ENCODE measurements at regions not wholly inside any gene's neighbourhood (a gene's known extent, or its start where the extent isn't known, plus 50 kb on each side); places are given as distances from the start of the nearest gene placed in this dataset.

DNA sequence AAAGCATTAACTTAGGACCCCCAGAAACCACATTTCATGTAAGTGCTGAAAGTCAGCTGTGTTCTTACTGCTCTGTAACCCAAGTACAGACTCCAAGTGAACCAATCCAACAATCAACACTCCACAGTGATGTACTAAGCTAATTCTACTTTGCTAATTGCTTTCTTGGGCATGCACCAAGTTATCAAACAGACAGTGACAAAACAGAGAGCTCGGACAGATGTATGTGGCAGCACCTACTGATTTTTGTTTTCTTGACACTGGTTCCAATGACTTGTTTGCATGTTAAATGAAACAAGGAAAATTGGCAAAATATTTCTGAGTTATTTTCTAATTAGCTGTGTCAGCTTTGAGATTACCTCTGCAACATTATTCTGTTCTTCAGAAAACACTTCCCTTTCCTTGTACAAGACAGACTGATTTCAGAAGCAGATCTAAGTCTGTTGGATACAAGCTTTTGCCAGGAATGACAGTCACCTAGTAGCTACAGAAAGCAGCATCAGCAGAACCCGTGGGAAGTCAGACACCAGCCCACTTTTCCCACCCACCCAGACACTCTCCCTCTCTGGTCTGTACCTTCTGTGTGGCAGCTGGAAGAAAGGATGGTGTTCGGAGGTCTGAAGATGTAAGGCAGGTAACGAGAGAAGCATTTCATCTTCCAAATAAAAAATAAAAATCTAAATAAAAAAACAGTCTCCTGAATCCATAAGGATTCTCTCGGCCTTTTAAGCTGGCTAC lies 176.7 kb upstream of the PPP2R2B start:
- no peak overlapping the region for H3K27ac Mint-ChIP-seq
- TF ChIP-seq, protein P1, sequence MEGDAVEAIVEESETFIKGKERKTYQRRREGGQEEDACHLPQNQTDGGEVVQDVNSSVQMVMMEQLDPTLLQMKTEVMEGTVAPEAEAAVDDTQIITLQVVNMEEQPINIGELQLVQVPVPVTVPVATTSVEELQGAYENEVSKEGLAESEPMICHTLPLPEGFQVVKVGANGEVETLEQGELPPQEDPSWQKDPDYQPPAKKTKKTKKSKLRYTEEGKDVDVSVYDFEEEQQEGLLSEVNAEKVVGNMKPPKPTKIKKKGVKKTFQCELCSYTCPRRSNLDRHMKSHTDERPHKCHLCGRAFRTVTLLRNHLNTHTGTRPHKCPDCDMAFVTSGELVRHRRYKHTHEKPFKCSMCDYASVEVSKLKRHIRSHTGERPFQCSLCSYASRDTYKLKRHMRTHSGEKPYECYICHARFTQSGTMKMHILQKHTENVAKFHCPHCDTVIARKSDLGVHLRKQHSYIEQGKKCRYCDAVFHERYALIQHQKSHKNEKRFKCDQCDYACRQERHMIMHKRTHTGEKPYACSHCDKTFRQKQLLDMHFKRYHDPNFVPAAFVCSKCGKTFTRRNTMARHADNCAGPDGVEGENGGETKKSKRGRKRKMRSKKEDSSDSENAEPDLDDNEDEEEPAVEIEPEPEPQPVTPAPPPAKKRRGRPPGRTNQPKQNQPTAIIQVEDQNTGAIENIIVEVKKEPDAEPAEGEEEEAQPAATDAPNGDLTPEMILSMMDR (conservative IDR thresholded peaks at IDR 0.05): no peak
- no peaks in the 10 kb centered on the region for H3K9me3 Mint-ChIP-seq
- H3K4me3 Mint-ChIP-seq: peak overlapping the region; percentile 57
- peaks cover 11% of the 10 kb centered on the region for H3K4me1 Mint-ChIP-seq (ENCODE audit: unreplicated experiment)
- no peak for DNase-seq (ENCODE audit: extremely low spot score, unreplicated experiment)
- H3K27me3 Mint-ChIP-seq: peaks cover 13% of the 10 kb centered on the region
- H3K36me3 Mint-ChIP-seq: no peaks in the 10 kb centered on the region

DNA sequence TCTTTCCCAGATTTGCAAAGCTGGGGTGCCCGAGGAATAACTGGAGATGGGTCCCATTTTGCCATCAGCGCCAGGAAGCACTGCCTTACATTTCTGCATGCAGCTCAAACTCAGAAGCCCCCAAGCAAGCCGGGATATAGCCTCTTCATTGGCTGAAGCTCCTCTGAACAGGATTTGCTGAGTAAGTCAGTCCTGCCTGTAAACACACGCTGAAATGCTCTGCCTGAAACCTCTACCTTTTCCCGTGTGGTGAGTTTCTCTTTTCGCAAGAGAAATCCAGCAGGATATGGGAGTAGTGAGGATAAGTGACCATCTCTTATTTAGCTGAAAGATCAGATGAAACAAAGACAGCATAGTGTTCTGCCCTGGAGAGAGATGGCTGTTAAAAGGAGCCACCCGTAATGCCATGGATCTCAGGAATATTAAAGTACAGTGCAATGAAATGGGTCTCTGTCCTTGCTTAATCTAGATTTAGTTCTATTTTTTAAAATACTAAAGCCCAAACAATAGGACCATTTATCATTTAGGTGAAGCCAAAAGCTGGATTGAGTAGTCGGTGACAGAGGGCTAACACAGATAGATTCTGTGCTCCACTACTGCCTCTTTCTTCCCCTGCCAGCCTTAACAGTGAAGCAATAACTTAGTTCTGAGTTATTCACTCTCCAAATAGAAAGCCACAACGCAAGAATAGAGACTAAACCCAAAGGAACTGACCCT lies 177.5 kb upstream of the PPP2R2B start:
- H3K27ac Mint-ChIP-seq: no peak overlapping the region
- H3K9me3 Mint-ChIP-seq: no peaks in the 10 kb centered on the region
- peak overlapping the region; percentile 51 for H3K4me3 Mint-ChIP-seq
- H3K27me3 Mint-ChIP-seq: peaks cover 13% of the 10 kb centered on the region
- TF ChIP-seq, protein P1 (conservative IDR thresholded peaks at IDR 0.05): no peak
- no peak for DNase-seq (ENCODE audit: extremely low spot score, unreplicated experiment)
- H3K4me1 Mint-ChIP-seq (ENCODE audit: unreplicated experiment): peaks cover 11% of the 10 kb centered on the region
- H3K36me3 Mint-ChIP-seq: no peaks in the 10 kb centered on the region

DNA sequence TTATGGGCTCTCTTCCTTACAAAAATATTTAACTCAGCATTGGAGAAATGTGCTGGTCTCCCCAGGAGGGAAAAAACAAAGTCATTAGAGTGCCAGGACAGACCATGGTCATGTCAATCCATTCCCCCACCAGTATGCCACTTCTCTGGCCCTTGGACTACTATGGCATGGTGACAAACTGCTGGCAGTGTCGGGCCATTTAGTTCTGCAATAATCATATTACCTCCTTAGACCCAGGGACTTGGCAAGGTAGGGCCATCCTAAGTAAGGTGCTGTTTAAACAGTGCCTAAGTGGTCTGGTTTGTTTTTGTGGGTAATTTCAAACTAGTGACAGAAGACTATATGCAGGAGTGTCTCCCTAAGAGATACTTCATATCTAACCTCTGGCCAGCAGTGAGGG lies 177.8 kb upstream of the STK32A start:
- H3K4me1 Mint-ChIP-seq (ENCODE audit: unreplicated experiment): peaks cover 11% of the 10 kb centered on the region
- H3K9me3 Mint-ChIP-seq: no peaks in the 10 kb centered on the region
- no peak overlapping the region for H3K27ac Mint-ChIP-seq
- peaks cover 13% of the 10 kb centered on the region for H3K27me3 Mint-ChIP-seq
- no peak overlapping the region for H3K4me3 Mint-ChIP-seq
- no peak for DNase-seq (ENCODE audit: extremely low spot score, unreplicated experiment)
- no peaks in the 10 kb centered on the region for H3K36me3 Mint-ChIP-seq
- TF ChIP-seq, protein P1 (conservative IDR thresholded peaks at IDR 0.05): no peak

DNA sequence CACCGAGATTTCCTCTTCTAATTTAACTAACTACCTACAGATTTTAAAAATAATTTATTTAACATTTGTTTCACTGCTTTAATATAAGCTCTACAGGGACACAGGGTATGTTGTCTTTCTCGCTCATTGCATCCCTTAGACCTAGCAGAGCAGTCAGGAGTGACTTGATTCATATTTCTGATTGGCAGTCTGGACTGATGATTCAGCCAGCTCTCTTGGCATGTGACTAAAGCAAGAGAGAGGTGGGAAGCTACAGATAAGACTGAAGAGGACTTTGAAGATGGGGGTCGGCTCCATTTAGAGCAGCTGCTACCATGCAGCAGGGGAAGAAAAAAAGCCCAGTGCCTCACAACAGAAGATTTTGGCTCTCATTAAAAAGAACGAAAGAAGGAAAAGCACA lies 173.4 kb upstream of the STK32A start:
- DNase-seq (ENCODE audit: extremely low spot score, unreplicated experiment): no peak
- H3K4me1 Mint-ChIP-seq (ENCODE audit: unreplicated experiment): peaks cover 9% of the 10 kb centered on the region
- peaks cover 8% of the 10 kb centered on the region for H3K27me3 Mint-ChIP-seq
- H3K9me3 Mint-ChIP-seq: no peaks in the 10 kb centered on the region
- TF ChIP-seq, protein P1 (conservative IDR thresholded peaks at IDR 0.05): no peak
- no peak overlapping the region for H3K4me3 Mint-ChIP-seq
- H3K36me3 Mint-ChIP-seq: no peaks in the 10 kb centered on the region
- no peak overlapping the region for H3K27ac Mint-ChIP-seq

DNA sequence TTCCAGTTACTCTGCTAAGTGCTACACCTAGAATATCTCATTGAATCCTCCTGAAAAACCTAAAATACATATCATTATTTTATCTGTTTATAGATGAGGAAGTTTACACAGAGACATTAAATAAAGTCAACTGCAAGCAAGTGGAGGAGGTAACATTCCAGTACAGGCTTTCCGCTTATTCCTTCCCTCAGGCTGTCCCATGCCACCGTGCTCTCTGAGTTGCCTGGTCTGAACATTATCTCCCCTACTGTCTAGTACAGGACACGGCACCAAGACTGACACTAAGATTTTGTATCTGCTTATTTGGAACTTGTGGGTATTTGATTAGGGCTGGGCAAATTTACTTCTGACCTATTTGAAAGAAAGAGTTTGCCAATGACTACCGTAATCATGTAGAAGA lies 172.4 kb upstream of the STK32A start:
- H3K27me3 Mint-ChIP-seq: peaks cover 7% of the 10 kb centered on the region
- H3K9me3 Mint-ChIP-seq: no peaks in the 10 kb centered on the region

More for the DNA sequence above, 172.4 kb upstream of the STK32A start:
- H3K27ac Mint-ChIP-seq: no peak overlapping the region
- DNase-seq (ENCODE audit: extremely low spot score, unreplicated experiment): no peak
- no peak overlapping the region for H3K4me3 Mint-ChIP-seq
- TF ChIP-seq, protein P1 (conservative IDR thresholded peaks at IDR 0.05): no peak
- no peaks in the 10 kb centered on the region for H3K36me3 Mint-ChIP-seq
- H3K4me1 Mint-ChIP-seq (ENCODE audit: unreplicated experiment): peaks cover 9% of the 10 kb centered on the region

All from type B pancreatic cell (in vitro differentiated cells).